Endothelial cell of umbilical vein (primary cell): ENCODE measurements at regions not wholly inside any gene's neighbourhood (a gene's known extent, or its start where the extent isn't known, plus 50 kb on each side); places are given as distances from the start of the nearest gene placed in this dataset.

Experiments
- BruUV-seq: library from RNA; stranded (reverse); fragments of 400-500 nt; replicated peaks from 2 replicates; lab custom pipeline; 2021; lab: Mats Ljungman, UMichigan
- CTCF ChIA-PET: fragments of 300-600, 350-600 bp; sonication (Branson Sonifier 250); formaldehyde crosslinking; loops from one replicate; lab custom pipeline; 2021; ENCODE audit warnings: antibody characterized with exemption, inconsistent platforms; lab: Charles Lee
- POLR2A ChIA-PET: fragments of 300-600, 350-600 bp; sonication (Branson Sonifier 250); formaldehyde crosslinking; loops from one replicate; lab custom pipeline; 2021; ENCODE audit warnings: antibody characterized with exemption, inconsistent platforms; lab: Charles Lee
- DNase-seq: peaks from one replicate; pipeline ENCODE4 v3.0.0-alpha.2; 2011; ENCODE audit warnings: low read depth, low spot score
- FAIRE-seq: peaks from 2 replicates; lab custom pipeline; 2011; peaks lifted over from hg19 to GRCh38; lab: Jason Lieb, UNC
- H2AFZ ChIP-seq: 2 replicates; pipeline ENCODE4 v1.6.0; 2012; ENCODE audit warnings: low read depth, low read length, control low read depth, inconsistent platforms
- H3K27ac ChIP-seq: 2 replicates; pipeline ENCODE4 v1.5.1; 2011; ENCODE audit warnings: low read depth, mild to moderate bottlenecking, control low read depth, low read length, moderate library complexity; ENCODE audit not compliant: insufficient read depth
- H3K27me3 ChIP-seq, 2 experiments: 2 replicates each; pipeline versions ENCODE4 v1.6.0 to v1.6.1; 2011; ENCODE audit warnings: low read length in 2 of 2, mixed read lengths in 1 of 2; ENCODE audit not compliant: control insufficient read depth in 2 of 2, insufficient read depth in 2 of 2
- H3K36me3 ChIP-seq, 2 experiments: 2 replicates in 1 of 2; 3 replicates in 1 of 2; pipeline ENCODE4 v1.5.1; 2011; ENCODE audit warnings: low read length in 2 of 2, mild to moderate bottlenecking in 1 of 2, moderate library complexity in 1 of 2; ENCODE audit not compliant: control insufficient read depth in 2 of 2, insufficient read depth in 2 of 2; ENCODE audit errors: extremely low read depth in 1 of 2
- H3K4me1 ChIP-seq: 3 replicates; pipeline ENCODE4 v1.5.1; 2011; ENCODE audit warnings: mild to moderate bottlenecking, low read length; ENCODE audit not compliant: control insufficient read depth, insufficient read depth; ENCODE audit errors: extremely low read depth
- H3K4me2 ChIP-seq: 2 replicates; pipeline ENCODE4 v1.6.1; 2011; ENCODE audit warnings: low read length, control low read depth, mixed read lengths; ENCODE audit not compliant: insufficient read depth
- H3K4me3 ChIP-seq, 3 experiments: fragments of 200-600 bp in 1 of 3; sonication (generic), shearing (Covaris generic) in 1 of 3; replicated peaks in 1 of 3; 2 replicates each; pipeline ENCODE4 v1.5.1; 2011 to 2016; ENCODE audit warnings: control low read depth in 3 of 3, low read length in 3 of 3, mild to moderate bottlenecking in 2 of 3, inconsistent platforms in 1 of 3, low read depth in 1 of 3, moderate library complexity in 1 of 3; ENCODE audit not compliant: insufficient read depth in 1 of 3
- H3K79me2 ChIP-seq: 2 replicates; pipeline ENCODE4 v1.6.0; 2012; ENCODE audit warnings: low read length, inconsistent platforms; ENCODE audit not compliant: control insufficient read depth, insufficient read depth
- H3K9ac ChIP-seq: replicated peaks from 2 replicates; pipeline ENCODE3; 2011; ENCODE audit warnings: low read length, control low read depth; ENCODE audit not compliant: insufficient read depth; ENCODE audit errors: extremely low read depth
- H3K9me1 ChIP-seq: replicated peaks from 3 replicates; pipeline ENCODE4 v1.6.0; 2011; ENCODE audit warnings: mild to moderate bottlenecking, low read length; ENCODE audit not compliant: control insufficient read depth, insufficient read depth; ENCODE audit errors: extremely low read depth
- H3K9me3 ChIP-seq: replicated peaks from 2 replicates; pipeline ENCODE4 v1.5.1; 2012; ENCODE audit warnings: low read length, inconsistent platforms; ENCODE audit not compliant: control insufficient read depth, insufficient read depth
- H4K20me1 ChIP-seq: replicated peaks from 2 replicates; pipeline ENCODE3; 2011; ENCODE audit warnings: mild to moderate bottlenecking, low read length; ENCODE audit not compliant: control insufficient read depth, insufficient read depth; ENCODE audit errors: extremely low read depth
- EZH2 ChIP-seq: IDR thresholded peaks from 2 replicates; pipeline ENCODE4 v1.6.1; 2012; ENCODE audit warnings: borderline replicate concordance, low read depth, mild to moderate bottlenecking, moderate library complexity, low read length, inconsistent platforms; ENCODE audit not compliant: severe bottlenecking
- FOS ChIP-seq: IDR thresholded peaks from 2 replicates; pipeline ENCODE4 v1.6.1; 2011; ENCODE audit warnings: mild to moderate bottlenecking, low read length, moderate library complexity, borderline replicate concordance; ENCODE audit not compliant: insufficient read depth
- JUN ChIP-seq: IDR thresholded peaks from 2 replicates; pipeline ENCODE4 v1.6.1; 2011; ENCODE audit warnings: borderline replicate concordance, low read depth; ENCODE audit not compliant: insufficient read length, insufficient read depth
- MYC ChIP-seq: IDR thresholded peaks from one replicate; pipeline ENCODE4 v1.6.1; 2011; ENCODE audit warnings: mild to moderate bottlenecking, low read depth, low read length
- POLR2A ChIP-seq: IDR thresholded peaks from 2 replicates; pipeline ENCODE4 v1.6.1; 2012; ENCODE audit warnings: low read depth, mild to moderate bottlenecking, control low read depth, low read length
- POLR2AphosphoS5 ChIP-seq: IDR thresholded peaks from 2 replicates; pipeline ENCODE4 v1.6.1; 2012; ENCODE audit warnings: low read depth, mild to moderate bottlenecking, control low read depth, low read length, moderate library complexity; ENCODE audit not compliant: insufficient read depth
- dilution Hi-C: fragments of 300-500 bp; cut with MboI; formaldehyde crosslinking; loops from one replicate; pipeline ENCODE4 v1.15.0; 2019; ENCODE audit warnings: low sequenced_read_pairs; ENCODE audit not compliant: extremely low pct_ligation_motif_present
- intact Hi-C: fragments of 100-400 bp; cut with micrococcal nuclease; formaldehyde crosslinking; loops from one replicate; pipeline ENCODE4 v1.10.0; 2022
- TF ChIP-seq, protein P1 (sequence below): IDR thresholded peaks from 2 replicates; pipeline ENCODE4 v1.6.1; 2011; ENCODE audit not compliant: insufficient read depth, insufficient read length
- TF ChIP-seq, protein P2 (sequence below), 2 donors: IDR thresholded peaks; 1 replicate in 1 of 2; 2 replicates in 1 of 2; pipeline ENCODE4 v1.5.1; 2011; ENCODE audit warnings: low read length in 2 of 2, mild to moderate bottlenecking in 2 of 2, moderate library complexity in 2 of 2, control low read depth in 1 of 2, inconsistent platforms in 1 of 2, low read depth in 1 of 2; ENCODE audit not compliant: insufficient read depth in 1 of 2; ENCODE audit errors: extremely low read depth in 1 of 2

DNA sequence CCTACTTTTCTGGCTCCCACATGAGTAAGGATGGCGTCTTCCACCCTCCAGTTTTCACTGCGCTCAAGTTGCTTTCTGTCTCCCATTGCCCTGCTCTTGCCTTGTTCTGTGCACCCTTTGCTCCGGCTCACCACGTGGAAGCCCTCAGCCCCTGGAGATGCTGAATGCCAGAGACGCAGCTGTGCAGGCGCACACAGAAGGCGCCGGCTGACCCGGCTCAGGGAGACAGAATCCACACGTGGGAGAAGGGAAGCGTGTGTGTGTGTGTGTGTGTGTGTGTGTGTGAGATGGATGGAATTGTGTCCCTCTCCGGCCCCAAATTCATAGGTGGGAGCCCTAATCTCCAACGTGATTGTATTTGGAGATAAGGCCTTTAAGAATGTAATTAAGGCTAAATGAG is 118.2 kb upstream of the ERRFI1 start:
- Histone ChIP-seq H3K4me2 (no peak overlapping the region), H3K9ac (no peak overlapping the region), H3K36me3 (no peaks in the 10 kb centered on the region), H3K4me3 (no peak overlapping the region), H2AFZ (no peak overlapping the region), H3K4me1 (no peaks in the 10 kb centered on the region), H3K27ac (no peak overlapping the region), H3K79me2 (no peaks in the 10 kb centered on the region), H4K20me1 (no peaks in the 10 kb centered on the region), H3K27me3 (no peaks in the 10 kb centered on the region), H3K9me1 (no peaks in the 10 kb centered on the region), H3K9me3 (no peaks in the 10 kb centered on the region)
- TF ChIP-seq, protein P1, sequence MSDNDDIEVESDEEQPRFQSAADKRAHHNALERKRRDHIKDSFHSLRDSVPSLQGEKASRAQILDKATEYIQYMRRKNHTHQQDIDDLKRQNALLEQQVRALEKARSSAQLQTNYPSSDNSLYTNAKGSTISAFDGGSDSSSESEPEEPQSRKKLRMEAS, result no peak
- TF ChIP-seq MYC (no peak), JUN (no peak), POLR2A (no peak)
- DNase-seq (no peak), FAIRE-seq (no peak)
- no TSS peak for BruUV-seq
- ChIA-PET POLR2A (no interaction called here), CTCF (interaction anchor here (0.6 kb wide), 1 partner anchor 8 kb away, joined by 4 read pairs; no protein-coding TSS in a partner anchor)
- dilution Hi-C loops, result no loop called here
- intact Hi-C loops, result no loop called here

DNA sequence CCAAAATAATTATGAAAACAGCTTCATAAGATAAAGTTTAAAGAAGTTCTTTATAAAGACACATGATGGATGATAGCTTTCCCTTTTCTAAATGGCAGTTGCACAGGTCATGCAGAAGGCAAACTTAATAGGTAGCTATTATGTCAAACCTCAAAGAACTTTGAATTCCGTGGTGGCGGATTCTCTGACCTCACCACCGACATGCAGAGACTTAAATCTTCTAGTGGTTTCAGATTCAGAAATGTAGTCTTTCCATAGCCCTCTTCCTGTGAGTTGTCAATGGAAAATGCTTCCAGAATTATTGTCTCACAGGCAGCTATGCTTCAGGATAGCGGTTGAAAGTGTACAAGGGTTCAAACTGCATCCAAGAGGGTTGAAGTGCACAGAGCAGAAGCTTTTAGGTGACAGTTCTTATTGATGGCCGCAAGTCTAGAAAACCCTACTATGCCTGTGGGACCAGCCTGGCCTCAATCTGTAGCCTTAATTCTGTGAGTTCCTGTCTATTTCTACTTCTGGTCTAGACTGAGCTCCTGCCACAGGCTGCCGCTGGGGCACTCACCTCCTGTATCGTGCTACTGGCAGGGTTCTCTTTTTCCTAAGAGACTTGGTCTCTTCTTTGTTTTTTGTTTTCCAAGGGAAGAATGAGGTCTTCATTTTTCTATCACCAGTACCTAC is 117.0 kb upstream of the ERRFI1 start:
- H3K4me2 ChIP-seq, result no peak overlapping the region
- intact Hi-C loops (no loop called here), dilution Hi-C loops (no loop called here)
- H3K36me3 ChIP-seq, result no peaks in the 10 kb centered on the region
- H3K27me3 ChIP-seq, result no peaks in the 10 kb centered on the region
- no peak for DNase-seq
- H3K4me3 ChIP-seq, result no peak overlapping the region
- H3K27ac ChIP-seq, result no peak overlapping the region
- H3K9me3 ChIP-seq, result no peaks in the 10 kb centered on the region
- ChIA-PET CTCF (interaction anchor here (1.3 to 1.4 kb wide), 2 partner anchors 11 to 171 kb away, joined by 4 to 5 read pairs; no protein-coding TSS in a partner anchor), POLR2A (interaction anchor here (0.9 kb wide), 1 partner anchor 11 kb away, joined by 9 read pairs; no protein-coding TSS in a partner anchor)
- H3K4me1 ChIP-seq, result peaks cover 6% of the 10 kb centered on the region
- no peaks in the 10 kb centered on the region for H4K20me1 ChIP-seq
- no TSS peak for BruUV-seq
- H2AFZ ChIP-seq, result no peak overlapping the region
- no peak overlapping the region for H3K9ac ChIP-seq
- H3K79me2 ChIP-seq, result no peaks in the 10 kb centered on the region
- H3K9me1 ChIP-seq, result no peaks in the 10 kb centered on the region
- FAIRE-seq, result no peak
- TF ChIP-seq FOS (no peak), POLR2A (no peak), EZH2 (no peak), POLR2AphosphoS5 (no peak), MYC (no peak)
- TF ChIP-seq, protein P2, sequence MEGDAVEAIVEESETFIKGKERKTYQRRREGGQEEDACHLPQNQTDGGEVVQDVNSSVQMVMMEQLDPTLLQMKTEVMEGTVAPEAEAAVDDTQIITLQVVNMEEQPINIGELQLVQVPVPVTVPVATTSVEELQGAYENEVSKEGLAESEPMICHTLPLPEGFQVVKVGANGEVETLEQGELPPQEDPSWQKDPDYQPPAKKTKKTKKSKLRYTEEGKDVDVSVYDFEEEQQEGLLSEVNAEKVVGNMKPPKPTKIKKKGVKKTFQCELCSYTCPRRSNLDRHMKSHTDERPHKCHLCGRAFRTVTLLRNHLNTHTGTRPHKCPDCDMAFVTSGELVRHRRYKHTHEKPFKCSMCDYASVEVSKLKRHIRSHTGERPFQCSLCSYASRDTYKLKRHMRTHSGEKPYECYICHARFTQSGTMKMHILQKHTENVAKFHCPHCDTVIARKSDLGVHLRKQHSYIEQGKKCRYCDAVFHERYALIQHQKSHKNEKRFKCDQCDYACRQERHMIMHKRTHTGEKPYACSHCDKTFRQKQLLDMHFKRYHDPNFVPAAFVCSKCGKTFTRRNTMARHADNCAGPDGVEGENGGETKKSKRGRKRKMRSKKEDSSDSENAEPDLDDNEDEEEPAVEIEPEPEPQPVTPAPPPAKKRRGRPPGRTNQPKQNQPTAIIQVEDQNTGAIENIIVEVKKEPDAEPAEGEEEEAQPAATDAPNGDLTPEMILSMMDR (IDR thresholded peaks at IDR 0.05; ENCODE audit: extremely low read depth in 1 of 2, insufficient read depth in 1 of 2, low read depth in 1 of 2, low read length in 2 of 2), result no peak
